Amygdala (tissue), 56 donors: ENCODE measurements at regions not wholly inside any gene's neighbourhood (a gene's known extent, or its start where the extent isn't known, plus 50 kb on each side); places are given as distances from the start of the nearest gene placed in this dataset.

ENCODE experiments used
- DNase-seq, 56 donors: peaks; one replicate each; lab custom pipeline; 2025; lab: John Stamatoyannopoulos, UW

- no peak for DNase-seq
Measured at GRCh38 chr11:10641912-10642697, 51.5 kb downstream of the IRAG1 start.

GRCh38 chr11:10641177-10641911 is 52.2 kb downstream of the IRAG1 start:
- no peak for DNase-seq

DNA sequence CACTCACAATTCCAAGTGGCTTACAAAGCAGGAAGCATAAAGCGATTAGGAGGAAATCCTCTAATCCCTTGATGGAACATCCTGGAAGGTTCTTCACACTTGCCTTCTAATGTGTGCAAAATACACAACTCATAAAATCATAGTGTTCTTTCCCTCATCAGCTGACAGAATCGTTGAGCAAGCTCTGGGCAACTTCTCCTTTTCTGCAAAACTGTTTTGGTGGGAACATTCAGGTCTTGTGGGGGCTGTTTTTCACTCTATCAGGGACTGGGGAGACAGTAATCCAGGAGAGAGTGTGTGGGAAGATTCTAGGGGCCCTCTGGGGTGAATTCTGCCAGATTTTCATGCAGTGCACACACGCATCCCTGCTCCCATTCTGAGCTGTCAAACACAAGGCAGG is 53.2 kb downstream of the IRAG1 start:
- no peak for DNase-seq

DNA sequence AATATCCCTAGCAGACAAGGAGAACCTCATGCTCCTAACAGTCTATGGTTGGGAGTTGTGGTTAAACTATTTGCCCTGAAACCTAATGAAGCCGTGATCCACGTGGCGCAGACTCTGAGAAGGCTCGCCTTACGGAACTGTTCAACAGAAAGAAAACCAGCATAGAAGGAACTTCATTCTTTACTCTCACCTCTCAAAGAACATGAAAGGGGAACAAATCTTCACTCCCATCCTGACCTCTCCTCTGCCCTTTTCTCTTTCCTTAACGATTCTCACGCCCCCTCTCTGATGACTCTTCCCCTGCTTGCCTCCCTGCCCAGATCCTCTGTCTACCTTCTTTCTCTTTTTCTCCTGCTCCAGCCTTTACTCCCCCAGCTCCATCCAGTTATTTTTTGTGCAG is 54.2 kb downstream of the IRAG1 start:
- no peak for DNase-seq

- DNase-seq = peak in 21 of 56 donors; percentile 6 to 77 (median 34)
Measured at GRCh38 chr11:10638316-10638925, 55.1 kb downstream of the IRAG1 start.

GRCh38 chr11:10637731-10638151 is 55.8 kb downstream of the IRAG1 start:
- DNase-seq = peak in 1 of 56 donors; percentile 25

DNA sequence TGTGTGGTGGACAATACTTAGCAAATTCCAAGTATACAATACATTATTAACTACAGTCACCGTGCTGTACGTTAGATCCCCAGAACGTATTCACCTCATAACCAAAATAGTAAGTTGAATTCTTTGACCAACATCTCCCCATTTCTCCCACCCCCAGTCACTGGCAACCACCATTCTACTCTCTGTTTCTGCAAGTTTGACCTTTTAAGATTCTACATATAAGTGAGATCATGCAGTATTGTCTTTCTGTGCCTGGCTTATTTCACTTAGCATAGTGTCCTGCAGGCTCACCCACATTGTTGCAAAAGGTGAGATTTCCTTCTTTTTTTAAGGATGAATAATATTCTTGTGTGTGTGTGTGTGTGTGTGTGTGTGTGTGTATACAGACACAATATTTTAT is 59.1 kb downstream of the IRAG1 start:
- no peak for DNase-seq

- DNase-seq = no peak
Measured at GRCh38 chr11:10633261-10633660, 60.3 kb downstream of the IRAG1 start.

DNA sequence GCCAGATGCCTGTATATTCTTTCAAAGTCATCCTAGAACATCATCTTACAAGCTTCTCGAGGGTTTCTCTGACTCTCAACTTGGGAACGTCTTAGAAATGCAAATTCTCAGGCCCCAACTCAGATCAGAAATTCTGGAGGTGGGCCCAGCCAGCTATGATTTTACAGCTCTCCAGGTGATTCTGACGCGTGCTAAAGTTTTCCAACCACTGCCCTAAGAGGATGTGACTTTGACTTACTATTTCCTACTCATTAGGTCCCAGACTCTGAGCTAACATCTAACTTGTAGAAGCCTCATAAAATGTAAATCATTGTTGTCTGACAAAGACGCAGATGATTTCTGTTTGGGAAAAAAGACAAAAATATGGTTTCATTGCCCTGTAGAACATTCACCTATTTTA is 61.1 kb downstream of the IRAG1 start:
- no peak for DNase-seq

- DNase-seq = no peak
Measured at GRCh38 chr11:10631761-10632160, 61.8 kb downstream of the IRAG1 start.

GRCh38 chr11:10629411-10630002 is 61.0 kb upstream of the LYVE1 start:
- DNase-seq = no peak

DNA sequence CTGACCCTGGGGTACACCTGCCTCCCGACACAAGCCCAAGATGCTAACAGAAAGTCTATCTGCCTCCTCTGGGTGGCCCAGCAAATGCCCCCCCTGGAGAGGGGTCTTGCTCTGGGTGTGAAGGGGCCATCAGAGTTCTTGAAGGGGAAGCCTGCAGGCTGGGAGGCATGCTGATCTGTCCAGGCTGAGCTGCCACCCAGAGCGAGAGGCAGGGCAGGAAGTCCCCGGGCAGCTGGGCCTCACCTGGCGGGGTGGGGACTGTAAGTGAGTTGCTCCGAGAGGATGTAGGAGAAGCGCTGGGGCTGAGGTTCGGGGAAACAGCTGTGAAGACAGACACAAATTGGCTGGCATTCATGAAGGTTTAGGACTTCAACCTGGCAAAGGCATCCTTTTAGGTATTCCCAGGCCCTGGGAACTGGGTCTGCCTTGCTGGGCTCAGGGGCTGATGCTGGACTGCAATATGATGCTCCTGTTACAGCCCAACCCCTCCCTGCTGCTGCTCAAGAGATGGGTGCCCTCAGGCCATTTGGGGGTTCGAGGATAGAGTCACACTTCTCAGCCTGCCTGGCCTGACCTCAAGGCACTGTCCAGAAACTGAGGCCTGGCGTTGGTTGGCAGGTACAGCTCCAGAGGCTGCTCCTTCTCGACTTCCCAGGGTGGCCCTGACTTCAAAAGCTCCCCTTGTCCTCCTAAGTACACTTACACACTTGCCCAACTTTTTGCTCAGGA is 60.2 kb upstream of the LYVE1 start:
- no peak for DNase-seq

GRCh38 chr11:10627816-10628215 is 59.4 kb upstream of the LYVE1 start:
- DNase-seq = no peak

DNA sequence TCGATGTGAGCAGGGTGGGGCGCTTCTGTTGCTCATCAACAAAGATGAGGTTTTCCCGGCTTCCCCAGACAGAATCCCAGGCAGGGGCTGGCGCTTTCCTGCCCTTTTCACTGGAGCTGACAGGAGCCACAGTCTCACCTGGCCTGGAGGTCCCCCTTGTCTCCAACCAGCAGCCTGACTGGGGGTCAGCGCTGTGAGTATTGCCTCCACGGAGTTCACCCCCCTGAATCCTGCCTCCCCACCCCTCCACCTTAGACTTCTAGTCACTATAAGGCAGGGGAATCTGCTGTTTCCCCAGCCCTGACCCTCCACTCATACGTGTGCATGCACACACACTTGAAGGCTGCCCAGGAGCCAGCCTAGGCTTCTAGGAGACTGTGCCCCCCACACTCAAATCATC is 58.8 kb upstream of the LYVE1 start:
- no peak for DNase-seq

DNA sequence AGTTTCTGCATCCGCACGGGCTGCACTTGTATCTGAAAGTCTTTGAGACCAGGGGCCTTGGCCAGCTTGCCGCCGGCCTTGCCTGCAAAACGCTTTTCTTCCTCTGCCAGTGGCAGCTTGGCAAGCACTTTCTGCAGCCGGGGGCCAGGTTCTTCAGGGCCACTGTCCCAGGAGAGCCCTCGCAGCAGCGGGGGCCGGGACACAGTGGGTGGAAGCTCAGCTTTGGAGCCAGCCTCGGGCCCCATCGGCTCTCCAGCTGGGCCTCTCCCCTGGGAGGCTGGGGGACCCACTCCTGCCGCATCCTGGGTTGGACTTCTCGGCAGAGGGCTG is 57.5 kb upstream of the LYVE1 start:
- DNase-seq = peak in 26 of 56 donors; percentile 17 to 71 (median 44)

- DNase-seq = no peak
Measured at GRCh38 chr11:10625281-10625981, 57.0 kb upstream of the LYVE1 start.

GRCh38 chr11:10623797-10624761 is 55.6 kb upstream of the LYVE1 start:
- peak in 5 of 56 donors; percentile 19 to 24 (median 20) for DNase-seq

DNA sequence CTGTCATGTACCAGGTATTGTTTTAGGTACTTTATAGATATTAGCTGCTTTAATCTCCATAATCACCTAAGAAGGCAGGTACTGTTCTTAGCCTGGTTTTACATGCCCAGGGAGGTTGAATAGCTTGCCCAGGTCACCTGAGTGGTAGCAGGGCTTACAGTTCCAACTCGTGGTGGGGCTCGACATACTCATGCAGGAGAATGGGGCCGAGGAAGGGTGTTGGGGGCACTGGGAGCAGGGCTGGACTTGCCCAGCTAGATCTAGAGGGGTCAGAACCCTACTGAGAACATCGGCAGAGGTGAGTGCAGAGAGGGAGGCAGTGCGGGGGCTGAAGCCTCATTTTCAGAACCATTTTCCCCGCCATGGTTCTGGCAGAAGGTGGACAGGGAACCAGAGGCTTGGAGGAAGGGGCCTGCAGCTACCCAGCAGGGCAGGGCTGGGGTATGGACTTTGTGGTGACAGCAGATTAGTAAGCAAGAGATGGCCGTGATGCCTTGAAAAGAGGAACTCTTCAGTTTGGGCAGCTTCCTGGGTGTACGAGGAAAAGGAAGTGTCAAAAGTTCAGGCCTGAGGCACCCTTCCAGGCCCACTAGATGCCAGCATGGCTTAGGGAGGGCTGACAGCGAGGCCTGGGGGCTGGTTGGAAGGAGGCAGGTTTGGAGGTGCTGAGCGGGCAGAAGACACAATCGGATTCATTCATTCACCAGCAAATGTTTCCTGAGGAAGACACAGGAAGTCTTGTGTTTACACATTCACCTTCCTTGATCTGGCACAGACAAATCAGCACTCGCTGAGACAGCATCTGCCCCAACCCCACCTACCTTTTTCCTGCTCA is 54.7 kb upstream of the LYVE1 start:
- peak in 4 of 56 donors; percentile 14 to 47 (median 34) for DNase-seq
